ENCODE measurements at regions not wholly inside any gene's neighbourhood (a gene's known extent, or its start where the extent isn't known, plus 50 kb on each side); places are given as distances from the start of the nearest gene placed in this dataset.
"Not testable (repeated sequence)": the region's sequence is repeated elsewhere in the genome, so short reads cannot be mapped to it uniquely, and the experiment has no call there.

DNA sequence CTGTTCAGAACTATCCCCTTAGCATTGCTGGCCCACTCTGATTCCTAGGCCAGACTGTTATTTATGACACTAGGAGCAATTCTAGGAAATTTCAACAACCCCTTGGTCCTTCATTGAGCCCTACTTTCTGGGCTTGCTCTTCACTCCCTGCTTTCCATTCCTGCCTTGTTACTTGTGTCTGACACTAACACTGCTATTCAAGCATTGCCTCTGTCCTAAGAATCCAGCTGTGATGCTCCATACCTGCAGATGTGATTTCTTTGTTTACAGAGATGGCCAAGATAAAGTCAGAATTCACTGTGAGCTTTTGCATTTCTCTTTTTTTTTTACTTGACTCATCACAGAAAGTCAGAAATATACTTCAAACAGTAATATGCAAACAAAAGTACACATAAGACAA is 377.2 kb upstream of the GOT2 start:
- no peaks in the 10 kb centered on the region for H3K27me3 Mint-ChIP-seq (ENCODE audit: insufficient read depth, unreplicated experiment)
- H3K9me3 Mint-ChIP-seq (ENCODE audit: unreplicated experiment), result no peaks in the 10 kb centered on the region
- H3K4me3 Mint-ChIP-seq (ENCODE audit: unreplicated experiment), result no peak overlapping the region
- BruUV-seq (replicated peaks), result no TSS peak
- TF ChIP-seq, protein P1, sequence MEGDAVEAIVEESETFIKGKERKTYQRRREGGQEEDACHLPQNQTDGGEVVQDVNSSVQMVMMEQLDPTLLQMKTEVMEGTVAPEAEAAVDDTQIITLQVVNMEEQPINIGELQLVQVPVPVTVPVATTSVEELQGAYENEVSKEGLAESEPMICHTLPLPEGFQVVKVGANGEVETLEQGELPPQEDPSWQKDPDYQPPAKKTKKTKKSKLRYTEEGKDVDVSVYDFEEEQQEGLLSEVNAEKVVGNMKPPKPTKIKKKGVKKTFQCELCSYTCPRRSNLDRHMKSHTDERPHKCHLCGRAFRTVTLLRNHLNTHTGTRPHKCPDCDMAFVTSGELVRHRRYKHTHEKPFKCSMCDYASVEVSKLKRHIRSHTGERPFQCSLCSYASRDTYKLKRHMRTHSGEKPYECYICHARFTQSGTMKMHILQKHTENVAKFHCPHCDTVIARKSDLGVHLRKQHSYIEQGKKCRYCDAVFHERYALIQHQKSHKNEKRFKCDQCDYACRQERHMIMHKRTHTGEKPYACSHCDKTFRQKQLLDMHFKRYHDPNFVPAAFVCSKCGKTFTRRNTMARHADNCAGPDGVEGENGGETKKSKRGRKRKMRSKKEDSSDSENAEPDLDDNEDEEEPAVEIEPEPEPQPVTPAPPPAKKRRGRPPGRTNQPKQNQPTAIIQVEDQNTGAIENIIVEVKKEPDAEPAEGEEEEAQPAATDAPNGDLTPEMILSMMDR (IDR thresholded peaks at IDR 0.05; ENCODE audit: unreplicated experiment), result no peak
- DNase-seq (ENCODE audit: unreplicated experiment), result no peak
- no peak overlapping the region for H3K27ac Mint-ChIP-seq (ENCODE audit: low read depth, unreplicated experiment)
- ChIA-PET POLR2A (no interaction called here), CTCF (no interaction called here)
- no peaks in the 10 kb centered on the region for H3K4me1 Mint-ChIP-seq (ENCODE audit: insufficient read depth, unreplicated experiment)
- intact Hi-C loops (cut with micrococcal nuclease), result no loop called here
- H3K36me3 Mint-ChIP-seq (ENCODE audit: insufficient read depth, unreplicated experiment), result no peaks in the 10 kb centered on the region

DNA sequence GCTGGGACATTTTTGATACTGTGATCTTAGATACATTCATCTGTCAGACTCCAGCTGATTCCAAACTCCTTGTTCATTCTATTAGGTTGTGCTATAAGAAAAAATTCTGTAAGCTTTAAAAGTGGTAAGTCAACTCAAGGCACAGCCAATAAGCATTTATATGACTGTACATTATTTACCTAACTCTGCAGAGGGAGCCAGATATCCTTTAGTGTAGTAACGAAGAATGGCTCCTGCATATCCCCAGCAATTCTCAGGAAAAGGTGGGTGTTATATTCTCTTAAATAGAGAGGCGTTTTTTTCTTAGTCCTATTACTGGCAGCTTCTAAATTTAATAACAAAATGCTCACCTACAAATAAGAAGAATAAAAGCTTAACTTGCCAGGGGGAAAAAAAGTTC is 374.3 kb upstream of the GOT2 start:
- TF ChIP-seq, protein P1 (IDR thresholded peaks at IDR 0.05; ENCODE audit: unreplicated experiment), result no peak
- no peak overlapping the region for H3K27ac Mint-ChIP-seq (ENCODE audit: low read depth, unreplicated experiment)
- CTCF ChIA-PET, result interaction anchor here (0.6 to 1.1 kb wide), 4 partner anchors 42 to 774 kb away, joined by 3 to 4 read pairs (median 3); no protein-coding TSS in a partner anchor
- no peak for DNase-seq (ENCODE audit: unreplicated experiment)
- H3K4me3 Mint-ChIP-seq (ENCODE audit: unreplicated experiment), result no peak overlapping the region
- no peaks in the 10 kb centered on the region for H3K36me3 Mint-ChIP-seq (ENCODE audit: insufficient read depth, unreplicated experiment)
- no peaks in the 10 kb centered on the region for H3K4me1 Mint-ChIP-seq (ENCODE audit: insufficient read depth, unreplicated experiment)
- no TSS peak for BruUV-seq (replicated peaks)
- intact Hi-C loops (cut with micrococcal nuclease), result no loop called here
- no peaks in the 10 kb centered on the region for H3K9me3 Mint-ChIP-seq (ENCODE audit: unreplicated experiment)
- POLR2A ChIA-PET, result interaction anchor here (0.7 kb wide), 1 partner anchor 74 kb away, joined by 3 read pairs; no protein-coding TSS in a partner anchor
- no peaks in the 10 kb centered on the region for H3K27me3 Mint-ChIP-seq (ENCODE audit: insufficient read depth, unreplicated experiment)

DNA sequence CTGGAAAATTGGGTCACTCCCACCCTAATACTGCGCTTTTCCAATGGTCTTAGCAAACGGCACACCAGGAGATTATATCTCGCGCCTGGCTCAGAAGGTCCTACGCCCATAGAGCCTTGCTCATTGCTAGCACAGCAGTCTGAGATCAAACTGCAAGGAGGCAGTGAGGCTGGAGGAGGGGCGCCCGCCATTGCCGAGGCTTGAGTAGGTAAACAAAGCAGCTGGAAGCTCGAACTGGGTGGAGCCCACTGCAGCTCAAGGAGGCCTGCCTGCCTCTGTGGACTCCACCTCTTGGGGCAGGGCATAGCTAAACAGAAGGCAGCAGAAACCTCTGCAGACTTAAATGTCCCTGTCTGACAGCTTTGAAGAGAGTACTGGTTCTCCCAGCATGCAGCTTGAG is 362.6 kb upstream of the GOT2 start:
- CTCF ChIA-PET; H3K27ac Mint-ChIP-seq (ENCODE audit: low read depth, unreplicated experiment); BruUV-seq (replicated peaks); H3K9me3 Mint-ChIP-seq (ENCODE audit: unreplicated experiment); POLR2A ChIA-PET; H3K4me1 Mint-ChIP-seq (ENCODE audit: insufficient read depth, unreplicated experiment); H3K27me3 Mint-ChIP-seq (ENCODE audit: insufficient read depth, unreplicated experiment); DNase-seq (ENCODE audit: unreplicated experiment); H3K4me3 Mint-ChIP-seq (ENCODE audit: unreplicated experiment); intact Hi-C loops (cut with micrococcal nuclease); H3K36me3 Mint-ChIP-seq (ENCODE audit: insufficient read depth, unreplicated experiment): not testable (repeated sequence)

DNA sequence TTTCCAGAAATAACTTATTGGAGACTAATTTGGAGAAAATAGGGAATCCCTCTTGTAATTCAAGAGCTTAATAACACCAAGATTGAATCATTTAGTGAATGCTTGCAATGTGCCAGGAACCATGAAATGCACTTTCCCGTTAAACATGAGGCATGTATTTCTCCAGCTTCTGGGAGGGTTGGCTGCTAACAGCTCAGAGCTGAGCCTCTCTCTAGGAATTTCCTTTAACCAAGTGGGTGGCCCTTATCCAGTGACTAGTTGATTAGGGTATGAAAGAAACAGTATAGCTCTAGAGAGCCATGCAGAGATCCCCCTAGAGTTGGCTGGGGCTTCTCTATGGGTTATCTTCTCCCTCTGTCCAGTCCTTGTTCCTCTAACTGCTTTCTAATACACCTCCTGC is 356.4 kb upstream of the GOT2 start:
- Mint-ChIP-seq H3K4me3 (ENCODE audit: unreplicated experiment) (no peak overlapping the region), H3K27me3 (ENCODE audit: insufficient read depth, unreplicated experiment) (peaks cover 30% of the 10 kb centered on the region), H3K27ac (ENCODE audit: low read depth, unreplicated experiment) (no peak overlapping the region), H3K4me1 (ENCODE audit: insufficient read depth, unreplicated experiment) (no peaks in the 10 kb centered on the region), H3K36me3 (ENCODE audit: insufficient read depth, unreplicated experiment) (no peaks in the 10 kb centered on the region), H3K9me3 (ENCODE audit: unreplicated experiment) (no peaks in the 10 kb centered on the region)
- intact Hi-C loops (cut with micrococcal nuclease), result no loop called here
- TF ChIP-seq, protein P1 (IDR thresholded peaks at IDR 0.05; ENCODE audit: unreplicated experiment), result no peak
- ChIA-PET POLR2A (no interaction called here), CTCF (no interaction called here)
- no peak for DNase-seq (ENCODE audit: unreplicated experiment)
- BruUV-seq (replicated peaks), result no TSS peak

DNA sequence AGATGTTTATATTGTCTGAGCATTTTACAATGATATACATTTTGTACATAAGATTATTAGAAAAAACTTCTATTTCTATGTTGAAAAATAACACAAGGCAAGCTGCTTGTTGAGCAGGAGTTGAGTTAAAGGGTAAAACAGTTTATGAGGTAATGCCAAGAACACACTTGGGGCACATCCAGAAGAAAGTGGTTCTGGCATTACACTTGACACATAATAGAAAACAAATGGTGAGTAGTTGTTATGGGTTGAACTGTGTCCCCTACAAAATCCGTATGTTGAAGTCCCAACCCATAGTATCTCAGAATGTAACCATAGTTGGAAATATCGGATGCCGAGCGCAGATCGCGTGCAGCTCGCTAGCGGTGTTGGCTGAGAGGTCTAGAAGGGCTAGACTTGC is 354.3 kb upstream of the GOT2 start:
- ChIA-PET CTCF (no interaction called here), POLR2A (no interaction called here)
- H3K27me3 Mint-ChIP-seq (ENCODE audit: insufficient read depth, unreplicated experiment), result peaks cover 48% of the 10 kb centered on the region
- BruUV-seq (replicated peaks), result no TSS peak
- intact Hi-C loops (cut with micrococcal nuclease), result no loop called here
- no peaks in the 10 kb centered on the region for H3K4me1 Mint-ChIP-seq (ENCODE audit: insufficient read depth, unreplicated experiment)
- no peak overlapping the region for H3K4me3 Mint-ChIP-seq (ENCODE audit: unreplicated experiment)
- no peaks in the 10 kb centered on the region for H3K9me3 Mint-ChIP-seq (ENCODE audit: unreplicated experiment)
- no peaks in the 10 kb centered on the region for H3K36me3 Mint-ChIP-seq (ENCODE audit: insufficient read depth, unreplicated experiment)
- no peak overlapping the region for H3K27ac Mint-ChIP-seq (ENCODE audit: low read depth, unreplicated experiment)
- TF ChIP-seq, protein P1 (IDR thresholded peaks at IDR 0.05; ENCODE audit: unreplicated experiment), result no peak
- no peak for DNase-seq (ENCODE audit: unreplicated experiment)
